GM21526 (cell line): ENCODE measurements at regions not wholly inside any gene's neighbourhood (a gene's known extent, or its start where the extent isn't known, plus 50 kb on each side); places are given as distances from the start of the nearest gene placed in this dataset.

ENCODE experiments used
- ATAC-seq: cut with Tn5 transposase; IDR thresholded peaks from one replicate; pipeline ENCODE4 v1.9.1; 2021; ENCODE audit warnings: moderate library complexity; ENCODE audit not compliant: unreplicated experiment, low FRiP score

DNA sequence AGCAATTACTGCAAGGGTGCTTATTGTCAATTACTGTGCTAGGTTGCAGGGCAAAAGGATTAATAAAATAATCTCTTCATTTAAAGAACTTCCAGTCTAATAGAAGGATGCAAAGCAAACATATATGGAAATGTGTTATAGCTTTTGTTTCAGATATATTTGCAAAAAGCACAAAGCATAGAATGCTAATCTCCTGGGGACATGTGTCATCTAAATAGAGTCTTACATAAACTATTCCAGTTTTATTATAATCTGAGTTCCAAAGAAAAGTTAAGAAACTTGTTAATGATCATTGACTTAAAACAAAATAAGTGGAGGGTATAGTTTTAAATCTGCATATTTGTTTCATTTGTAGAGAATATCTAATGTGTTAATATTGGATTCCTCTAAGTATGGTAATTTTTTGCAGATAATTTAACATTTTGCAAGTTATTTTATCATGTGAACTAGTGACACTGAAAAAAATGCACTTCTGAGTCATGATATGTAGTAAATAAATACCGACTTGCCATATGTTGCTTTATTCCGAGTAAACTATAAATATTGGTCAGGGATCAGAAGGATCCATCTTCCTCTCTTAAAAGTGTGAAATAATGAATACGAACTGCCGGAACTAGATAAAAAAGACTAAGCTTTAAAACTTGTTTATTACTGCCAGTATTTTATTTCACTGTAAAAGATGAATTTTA lies 231.9 kb upstream of the FAT4 start:
- ATAC-seq: no peak

DNA sequence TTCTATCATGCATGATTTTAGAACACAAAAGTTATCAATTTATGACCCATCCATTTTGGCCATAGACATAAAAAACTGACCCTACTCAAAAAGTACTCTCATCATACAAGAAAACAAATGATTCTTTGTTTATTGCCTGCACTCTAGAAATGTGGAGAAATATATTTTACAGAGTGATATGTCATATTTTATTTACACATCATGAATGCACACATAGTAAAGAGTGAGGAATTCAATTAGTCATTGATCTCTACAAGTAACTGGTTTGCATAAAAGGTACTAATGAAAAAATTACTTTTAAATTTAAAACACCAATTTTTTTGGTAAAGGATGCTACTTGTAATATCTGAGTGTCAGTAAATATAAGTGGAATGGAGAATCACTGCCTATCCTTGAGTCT lies 242.5 kb upstream of the FAT4 start:
- no peak for ATAC-seq

DNA sequence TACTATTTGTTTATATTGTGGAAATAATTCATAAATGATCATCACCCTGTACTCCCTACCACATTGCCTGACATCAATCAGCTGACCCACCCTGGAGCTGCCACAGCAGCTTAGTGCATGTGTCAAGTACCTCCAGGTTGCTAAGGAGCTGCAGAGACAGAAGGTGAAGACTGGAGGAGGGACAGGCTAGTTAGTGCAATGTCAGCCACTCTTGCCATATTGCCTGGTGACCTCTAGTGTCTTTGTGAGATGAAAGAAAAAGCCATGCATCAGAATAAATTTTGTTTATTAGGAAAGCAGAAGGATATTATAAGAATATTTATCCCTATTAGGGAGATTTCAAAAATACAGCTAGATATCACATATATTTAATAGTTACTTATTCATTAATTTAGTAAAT lies 243.9 kb upstream of the FAT4 start:
- no peak for ATAC-seq

DNA sequence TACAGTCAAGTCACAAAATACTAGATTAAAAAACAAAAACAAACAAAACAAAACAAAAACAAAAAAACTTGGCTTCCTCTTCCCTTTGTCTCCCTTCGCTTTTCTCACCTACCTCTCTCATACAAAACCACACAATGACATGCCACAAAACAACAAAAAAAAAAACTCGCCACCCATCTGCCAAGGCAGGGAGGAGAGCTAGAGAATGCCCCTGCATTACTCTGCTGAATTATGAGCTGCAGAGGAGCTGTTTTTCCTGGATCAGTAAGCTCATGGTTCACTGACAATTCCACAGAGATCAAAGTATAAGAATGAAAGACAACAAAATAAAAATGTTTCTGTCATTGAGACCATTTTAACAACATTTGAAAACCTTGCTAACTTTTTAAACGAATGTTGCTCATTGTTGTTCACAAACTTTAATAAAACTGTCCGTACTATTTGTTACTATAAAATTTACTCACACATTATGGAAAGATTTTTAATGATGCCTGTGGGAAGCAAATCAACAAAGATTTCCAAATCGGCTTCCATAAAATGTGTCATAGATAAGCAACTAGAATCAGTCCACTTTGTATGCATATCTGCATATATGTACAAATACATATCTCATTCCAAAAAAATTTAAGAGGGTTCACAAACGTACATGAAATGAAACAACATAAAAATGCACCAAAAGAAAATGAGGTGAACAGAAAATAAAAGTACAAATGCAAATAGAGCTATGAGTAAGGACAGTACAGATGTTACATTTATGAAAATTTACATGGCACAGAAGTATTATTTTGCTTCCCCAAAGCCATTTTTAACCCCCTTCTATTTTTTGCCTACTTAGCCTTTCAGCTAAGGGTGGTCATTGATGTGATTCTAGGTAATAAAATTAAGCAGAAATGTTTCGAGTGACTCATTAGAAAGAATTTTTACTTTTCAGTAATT lies 252.4 kb upstream of the FAT4 start:
- ATAC-seq: no peak

DNA sequence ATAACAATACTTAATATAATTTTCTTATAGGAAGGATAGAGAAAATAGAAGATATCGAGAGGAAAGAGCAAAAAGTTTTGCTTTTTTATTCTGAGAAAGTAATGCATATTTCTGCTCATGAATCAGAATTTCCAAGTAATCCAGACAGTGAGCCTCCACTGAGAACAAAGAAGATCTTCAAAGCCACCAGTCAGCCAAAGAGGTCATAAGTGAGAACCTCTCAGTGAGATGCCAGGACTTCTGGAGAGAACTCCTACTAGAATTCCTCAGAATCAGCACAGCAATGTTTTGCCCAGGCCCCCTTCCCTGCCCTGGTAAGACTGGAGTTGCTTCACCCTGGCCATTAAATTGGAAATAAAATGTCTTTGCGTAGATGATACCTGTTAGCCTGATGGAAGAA lies 254.4 kb upstream of the FAT4 start:
- no peak for ATAC-seq

DNA sequence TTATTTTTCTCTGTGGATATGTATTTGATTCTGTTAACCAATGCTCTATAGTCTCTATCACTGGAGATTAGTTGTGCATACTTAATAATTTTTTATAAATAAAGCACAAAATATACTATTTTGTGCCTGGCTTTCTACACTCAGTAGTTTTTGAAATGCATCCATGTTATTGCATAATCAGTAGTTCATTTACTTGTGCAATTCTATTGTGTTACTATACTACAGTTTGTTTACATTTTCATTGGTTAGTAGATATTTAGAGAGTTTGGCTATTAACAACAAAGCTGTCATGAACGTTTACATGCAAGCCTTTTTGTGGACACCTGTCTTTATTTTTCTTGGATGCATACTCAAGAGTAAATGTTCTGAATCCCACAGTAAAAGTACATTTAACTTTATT lies 265.0 kb upstream of the FAT4 start:
- no peak for ATAC-seq

DNA sequence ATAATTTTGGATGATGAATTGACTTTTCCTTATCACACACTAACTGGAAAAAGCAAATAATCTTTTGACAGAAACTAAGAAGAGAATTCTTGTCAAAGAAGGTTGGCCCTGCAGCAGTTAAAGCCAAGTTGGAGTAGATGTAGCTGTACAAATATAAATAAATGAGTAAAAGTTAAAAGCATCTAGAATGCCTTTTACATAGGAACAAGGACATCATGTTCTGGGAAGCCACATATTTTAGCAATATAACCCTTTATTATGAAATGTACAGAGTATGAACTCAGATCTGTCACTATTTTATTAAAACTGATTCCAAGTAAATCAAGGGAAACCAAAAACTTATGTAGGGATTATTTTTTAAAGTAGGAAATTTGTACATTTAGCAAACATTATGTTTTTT lies 269.4 kb upstream of the FAT4 start:
- no peak for ATAC-seq

DNA sequence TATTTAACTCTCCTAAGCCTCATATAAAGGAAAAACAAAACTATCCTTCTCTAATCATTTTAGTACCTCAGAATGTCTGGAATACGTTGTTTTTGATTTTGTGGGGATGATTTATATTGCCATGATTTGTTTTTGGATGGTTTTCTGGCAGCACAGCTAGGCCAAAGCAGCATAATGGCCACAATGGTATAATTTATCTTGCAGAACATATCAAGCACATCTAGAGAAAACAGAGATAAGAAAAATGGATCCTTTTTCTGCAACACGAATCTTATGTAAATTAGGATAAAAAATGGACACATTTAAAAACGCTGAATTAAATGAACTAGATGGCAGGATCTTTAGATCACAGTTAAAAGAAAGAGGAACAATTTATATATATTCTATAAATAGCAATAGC lies 269.9 kb upstream of the FAT4 start:
- no peak for ATAC-seq

DNA sequence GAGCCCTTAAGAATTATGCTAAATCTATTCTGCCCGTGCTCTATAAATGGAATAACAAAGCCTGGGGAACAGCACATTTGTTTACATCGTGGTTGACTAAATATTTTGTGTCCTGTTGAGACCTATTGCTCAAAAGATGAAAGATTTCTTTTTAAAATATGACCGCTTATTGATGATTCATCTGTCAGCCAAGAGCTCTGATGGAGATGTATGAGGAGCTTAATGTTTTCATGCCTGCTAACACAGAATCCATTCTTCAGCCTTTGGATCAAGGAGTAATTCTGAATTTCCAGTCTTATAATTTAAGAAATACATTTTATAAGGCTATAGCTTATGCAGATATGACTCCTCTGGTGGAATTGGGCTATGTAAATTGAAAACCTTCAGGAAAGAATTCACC lies 271.3 kb upstream of the FAT4 start:
- ATAC-seq: no peak

DNA sequence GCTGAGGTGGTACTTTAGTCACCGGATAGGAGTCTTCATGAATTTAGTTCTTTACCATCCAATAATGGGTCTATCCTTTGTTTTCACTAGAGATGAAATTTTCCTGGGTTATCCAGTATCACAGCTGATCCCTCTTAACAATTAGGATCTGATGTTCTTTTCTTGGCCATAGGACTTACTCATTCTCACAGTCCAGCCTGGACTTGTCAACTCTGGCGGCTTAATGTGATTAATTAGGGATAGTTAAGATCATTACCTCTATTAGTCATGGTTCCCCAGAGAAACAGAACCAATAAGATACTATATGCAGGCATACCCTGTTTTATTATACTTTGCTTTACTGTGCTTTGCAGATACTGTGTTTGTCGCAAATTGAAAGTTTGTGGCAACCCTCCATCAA lies 272.7 kb upstream of the FAT4 start:
- ATAC-seq: no peak

DNA sequence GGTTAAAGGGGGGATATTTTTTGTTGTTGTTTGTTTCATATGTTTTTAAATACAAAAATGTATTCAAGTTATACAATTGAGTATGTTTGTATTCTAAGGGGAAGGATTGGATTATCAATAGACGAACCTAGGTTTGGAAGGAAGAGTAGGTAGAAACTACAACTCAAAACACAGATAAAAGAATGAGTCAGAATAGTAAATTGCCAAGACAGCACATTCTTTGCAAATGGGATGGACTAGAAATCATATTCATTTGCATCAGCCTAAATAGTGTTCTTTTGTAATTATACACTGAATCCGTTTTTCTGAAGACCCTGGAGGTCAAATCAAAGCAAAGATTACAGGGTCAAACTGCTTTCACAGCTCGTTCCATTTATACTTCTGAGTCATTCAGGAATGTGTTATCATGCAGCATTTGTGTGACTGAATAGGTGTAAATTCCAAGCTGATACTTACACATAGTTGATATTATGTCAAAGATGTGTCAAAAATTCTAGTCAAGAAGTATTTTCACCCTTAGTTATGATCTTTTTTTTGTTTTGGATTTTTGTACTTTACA lies 273.3 kb upstream of the FAT4 start:
- no peak for ATAC-seq

DNA sequence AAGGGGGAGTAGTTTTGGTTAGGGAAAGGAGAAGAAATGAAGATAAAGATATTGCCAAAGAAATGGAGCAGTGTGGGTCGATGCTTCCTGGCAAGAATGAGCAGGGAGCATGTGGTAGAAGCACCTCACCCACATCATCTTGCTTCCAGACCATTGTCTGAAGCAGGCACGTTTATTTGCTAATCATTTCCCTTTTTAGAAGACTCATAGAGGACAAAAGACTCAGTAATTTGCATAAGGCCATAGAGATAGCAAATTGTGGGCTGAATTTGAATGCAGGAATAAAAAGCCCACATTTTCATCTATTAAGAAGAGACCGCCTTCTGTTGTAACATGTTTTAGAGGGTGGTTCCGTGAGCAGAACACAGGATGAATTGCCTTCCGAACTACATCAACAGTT lies 275.2 kb upstream of the FAT4 start:
- no peak for ATAC-seq

DNA sequence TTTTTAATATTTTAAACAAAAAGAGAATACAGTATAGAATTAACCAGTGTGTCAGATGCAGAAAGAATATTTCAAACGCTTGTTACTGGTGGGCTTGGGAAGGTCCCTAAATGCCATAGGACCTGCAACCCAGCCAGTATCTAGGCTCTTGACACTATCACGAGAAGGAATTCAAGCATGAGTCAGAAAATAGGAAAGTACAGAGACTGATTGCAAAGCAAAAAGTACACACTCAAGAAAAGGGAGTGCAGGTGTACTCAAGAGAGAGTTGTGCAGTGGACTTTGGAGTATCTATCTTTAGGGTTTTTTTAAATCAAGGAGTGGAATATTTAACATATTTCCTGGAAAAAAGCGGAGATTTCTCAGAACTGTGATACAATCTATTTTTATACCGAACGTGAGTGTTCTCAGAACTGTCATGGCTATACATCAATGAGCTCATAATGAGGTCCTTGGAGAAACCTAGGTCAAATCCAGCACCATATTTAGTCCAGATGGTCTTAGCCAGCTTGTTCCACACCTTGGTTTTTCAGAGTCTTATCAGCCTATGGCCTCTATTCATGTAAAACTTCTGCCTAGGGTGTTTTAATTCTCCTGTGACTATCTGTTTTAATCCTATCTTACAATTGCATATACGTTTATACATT lies 291.8 kb upstream of the FAT4 start:
- no peak for ATAC-seq

DNA sequence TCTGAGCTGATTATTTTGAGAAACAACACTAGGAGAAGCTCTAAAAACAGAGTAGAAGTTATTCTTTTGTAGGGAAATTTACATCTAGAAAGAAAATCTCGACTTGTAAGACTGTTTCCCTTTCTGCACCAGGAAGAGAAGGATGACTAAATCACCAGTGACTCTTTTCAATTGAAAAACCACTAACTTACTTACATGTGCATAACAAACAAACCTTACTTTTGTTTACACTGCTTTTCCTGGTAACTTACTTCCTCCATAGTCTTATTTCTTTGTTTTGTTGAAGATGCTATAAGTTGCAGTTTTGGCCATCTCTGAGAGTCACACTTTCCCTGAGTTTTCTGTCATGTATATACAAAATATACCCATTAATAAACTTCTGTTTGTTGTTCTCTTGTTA lies 293.6 kb upstream of the FAT4 start:
- ATAC-seq: no peak

DNA sequence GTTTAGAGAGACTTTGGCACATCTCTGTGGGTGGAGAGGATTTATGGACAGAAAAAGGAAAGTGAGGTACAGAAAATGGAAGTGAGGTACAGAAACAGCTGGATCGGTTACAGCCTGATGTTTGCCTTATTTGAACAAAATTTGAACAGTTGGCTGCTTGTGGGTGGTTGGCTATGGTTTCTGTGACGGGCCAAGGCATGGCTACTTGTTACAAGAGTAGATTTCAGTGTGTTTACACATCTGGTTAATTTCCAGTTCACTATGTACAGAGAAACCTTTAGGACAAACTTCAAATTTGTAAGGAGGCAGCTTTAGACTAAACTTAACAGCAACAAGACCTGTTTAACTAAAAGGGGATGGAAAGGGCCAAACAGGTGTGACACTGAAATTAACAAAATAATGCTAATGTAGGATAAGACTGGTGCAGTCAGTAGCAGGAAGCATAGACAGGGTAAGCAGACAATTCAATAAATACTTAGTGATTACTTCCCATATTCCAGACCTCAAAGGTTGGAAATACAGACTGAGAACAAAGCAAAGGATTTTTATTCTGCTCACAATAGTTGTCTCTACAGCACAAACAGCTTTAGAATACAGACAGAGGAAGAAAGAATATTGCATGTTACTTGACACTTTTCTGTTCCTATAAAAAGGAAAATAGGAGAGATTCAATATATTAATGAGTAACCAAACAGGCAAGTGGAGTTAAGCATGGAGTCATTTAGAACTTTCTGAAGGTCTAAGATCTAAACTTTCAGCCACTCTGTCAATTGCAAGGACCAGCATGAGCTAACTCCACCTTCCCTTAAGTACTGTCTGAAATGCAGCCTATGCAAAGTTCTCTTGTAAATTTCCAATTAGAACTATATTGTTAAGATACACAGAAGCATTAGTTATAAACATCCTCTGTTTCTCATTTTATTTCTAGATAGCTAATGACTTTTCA lies 294.4 kb upstream of the FAT4 start:
- no peak for ATAC-seq

DNA sequence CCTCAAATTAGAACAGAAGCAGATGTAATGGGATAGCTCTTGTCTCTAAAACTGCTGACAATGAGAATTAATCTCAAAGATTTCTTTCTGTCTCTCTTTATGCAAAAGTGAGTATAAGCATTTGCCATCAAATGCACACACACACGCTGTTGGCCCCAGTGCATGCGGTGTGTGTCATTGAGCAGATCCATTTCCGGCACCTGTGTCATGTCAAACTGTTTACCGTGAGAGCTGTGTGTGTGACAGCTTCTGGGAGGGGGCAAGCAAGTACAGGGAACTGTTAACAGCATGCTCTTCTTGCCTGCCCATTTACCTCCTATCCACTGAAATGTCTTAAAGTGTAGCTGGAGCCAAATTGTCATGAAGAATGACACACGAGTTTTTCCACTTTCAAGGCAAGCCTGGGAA lies 297.9 kb upstream of the FAT4 start:
- ATAC-seq: no peak

DNA sequence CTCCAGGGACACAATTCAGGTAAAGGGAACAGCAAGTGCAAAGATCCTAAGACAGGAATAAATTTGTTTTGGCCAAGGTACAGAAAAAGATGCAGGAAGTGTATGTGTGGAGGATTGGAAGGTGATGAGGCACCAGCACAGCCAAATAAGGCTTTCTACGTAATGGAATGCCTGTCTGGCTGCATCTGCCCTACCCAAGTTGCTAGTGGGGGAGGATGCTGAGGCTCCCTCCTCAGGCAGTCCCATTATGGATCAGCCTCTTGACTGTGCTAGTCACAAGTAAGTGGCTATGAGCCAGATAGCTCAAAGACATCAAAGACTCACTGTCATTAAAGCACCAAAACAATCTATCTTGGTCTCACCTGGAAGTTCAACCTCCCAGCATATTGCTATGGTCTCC lies 300.9 kb upstream of the FAT4 start:
- ATAC-seq: no peak

DNA sequence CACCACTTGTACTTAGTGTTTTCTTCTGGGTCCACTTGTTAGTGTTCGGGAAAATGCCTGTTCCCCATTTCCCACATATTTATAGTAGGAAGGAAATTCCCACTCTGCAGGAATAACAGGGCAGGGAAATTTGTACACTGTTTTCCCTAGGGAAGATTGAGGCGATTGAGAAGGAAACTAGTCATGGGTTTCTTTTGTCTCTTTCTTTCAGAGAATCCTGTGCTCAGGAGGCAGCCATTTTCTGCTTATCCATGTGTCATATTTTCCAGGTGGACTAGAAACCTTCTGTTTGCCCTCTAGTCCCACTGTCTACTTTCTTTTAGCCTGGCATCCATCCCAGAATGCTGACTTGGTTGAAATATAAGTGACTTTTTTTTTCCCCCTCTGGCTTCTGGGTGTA lies 299.1 kb upstream of the ANKRD50 start:
- ATAC-seq: no peak

DNA sequence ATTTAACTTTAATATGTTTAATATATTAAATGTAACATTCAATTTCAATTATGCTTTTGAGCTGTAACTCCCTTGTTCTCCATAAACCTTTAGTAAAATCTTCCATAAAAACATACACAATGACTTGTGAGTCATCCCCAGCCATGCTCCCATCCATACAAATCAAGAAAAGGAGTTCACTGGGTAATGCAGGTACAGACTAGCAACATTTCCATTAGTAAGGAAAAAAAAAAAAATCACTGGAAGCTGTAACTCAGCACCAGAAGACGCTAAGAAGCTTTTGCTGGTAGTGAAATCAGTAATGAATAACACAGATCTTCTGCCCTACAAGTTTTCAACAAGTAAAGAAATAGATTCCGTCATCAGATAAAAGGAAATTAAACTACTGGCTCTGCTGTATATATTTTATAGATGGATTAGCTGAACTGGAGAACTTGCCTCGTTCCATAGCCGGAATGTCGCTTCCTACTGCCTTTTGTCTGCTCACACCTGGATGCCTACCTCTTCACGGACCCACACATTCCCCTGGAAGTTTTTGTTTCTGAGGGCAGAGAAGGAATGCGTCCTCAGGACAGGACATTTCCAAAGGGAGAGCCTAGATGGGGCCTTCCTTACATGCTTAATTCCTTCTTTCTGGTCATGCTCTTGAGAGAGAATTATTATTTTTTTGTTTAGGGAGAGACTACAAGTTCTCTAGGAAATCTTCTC lies 298.4 kb upstream of the ANKRD50 start:
- ATAC-seq: no peak

DNA sequence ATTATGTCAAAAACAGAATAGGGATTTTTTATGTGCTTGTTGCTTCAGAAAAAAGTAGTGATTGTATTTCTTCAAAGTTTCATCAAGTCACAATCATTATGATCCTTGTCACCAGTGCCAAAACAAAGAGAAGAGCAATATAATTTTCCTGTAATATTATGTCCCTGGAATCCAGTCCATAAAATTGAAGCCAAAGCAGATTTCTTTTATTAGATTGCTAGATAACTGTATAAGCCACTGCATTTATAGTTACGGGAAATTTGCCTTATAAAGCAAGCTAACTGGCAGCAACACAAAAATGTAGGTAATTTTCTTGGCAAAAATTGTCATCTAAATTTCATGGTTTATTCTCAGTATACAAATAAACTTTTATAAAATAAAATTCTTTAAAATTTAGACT lies 296.1 kb upstream of the ANKRD50 start:
- ATAC-seq: no peak
